ENCODE measurements at regions not wholly inside any gene's neighbourhood (a gene's known extent, or its start where the extent isn't known, plus 50 kb on each side); places are given as distances from the start of the nearest gene placed in this dataset.

DNA sequence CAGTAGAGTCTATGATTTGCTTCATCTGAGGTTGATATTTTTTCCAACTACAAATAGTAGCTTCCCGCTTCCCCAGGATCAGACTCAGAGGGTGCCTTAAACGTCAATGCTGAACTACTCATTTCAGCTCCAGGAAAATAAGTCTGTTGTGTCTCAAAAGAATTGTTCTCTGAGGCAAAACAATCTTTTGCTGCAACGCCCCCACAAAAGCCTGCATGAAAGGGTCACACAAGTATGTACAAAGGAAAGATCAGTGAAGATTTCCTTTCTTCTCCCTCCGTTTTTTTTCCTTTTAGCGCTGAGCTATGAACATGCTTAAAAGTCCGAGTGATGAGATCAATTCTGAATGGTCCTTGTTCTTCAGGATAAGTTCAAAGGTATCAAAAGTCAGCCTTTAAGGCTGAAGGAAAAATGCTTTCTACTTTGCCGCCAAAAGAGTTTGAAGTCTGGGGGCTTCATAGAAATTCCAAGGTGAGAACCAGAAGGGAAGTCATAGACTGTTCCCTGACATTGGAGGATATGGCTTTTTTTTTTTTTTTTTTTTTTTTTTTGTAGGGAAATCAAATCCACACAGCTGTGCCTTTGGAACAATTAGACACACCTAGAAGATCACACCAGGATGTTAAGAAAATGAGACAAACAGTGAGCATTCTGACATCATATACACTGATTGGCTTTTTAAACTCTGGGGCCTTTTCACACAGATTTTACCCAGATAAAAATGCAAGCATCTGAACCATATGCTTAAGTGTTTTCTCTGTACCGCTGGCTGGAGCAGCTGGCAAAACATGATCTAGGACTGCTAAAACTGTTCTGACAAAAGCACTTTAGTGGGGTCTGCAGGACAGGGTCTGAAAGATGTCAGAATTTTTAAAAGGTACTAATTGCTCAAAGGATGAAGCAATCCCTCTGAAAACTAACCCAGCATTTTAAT, 329.3 kb downstream of the ENC1 start:
- DNase-seq = no peak

- DNase-seq = no peak
Measured at GRCh38 chr5:74310386-74310785, 330.1 kb downstream of the ENC1 start.

DNA sequence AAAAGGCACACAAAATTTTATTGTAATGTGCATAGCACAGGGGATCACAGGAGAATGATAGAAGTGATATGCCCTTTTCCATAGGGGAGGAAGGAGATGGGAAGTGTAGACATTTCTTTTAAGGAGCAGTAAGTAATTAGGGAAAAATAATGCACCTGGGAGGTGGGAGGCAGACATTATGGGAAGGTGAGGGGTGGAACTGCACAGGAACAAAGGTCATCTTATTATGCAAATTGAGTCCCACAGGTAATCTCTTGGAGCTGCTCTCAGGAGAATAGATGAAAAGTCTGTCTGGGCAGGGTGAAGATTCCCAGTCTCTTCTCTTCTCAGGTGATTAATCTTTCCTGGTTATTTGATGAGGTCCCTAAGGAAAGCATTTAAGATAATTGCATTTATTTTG, 331.5 kb downstream of the ENC1 start:
- no peak for DNase-seq

DNA sequence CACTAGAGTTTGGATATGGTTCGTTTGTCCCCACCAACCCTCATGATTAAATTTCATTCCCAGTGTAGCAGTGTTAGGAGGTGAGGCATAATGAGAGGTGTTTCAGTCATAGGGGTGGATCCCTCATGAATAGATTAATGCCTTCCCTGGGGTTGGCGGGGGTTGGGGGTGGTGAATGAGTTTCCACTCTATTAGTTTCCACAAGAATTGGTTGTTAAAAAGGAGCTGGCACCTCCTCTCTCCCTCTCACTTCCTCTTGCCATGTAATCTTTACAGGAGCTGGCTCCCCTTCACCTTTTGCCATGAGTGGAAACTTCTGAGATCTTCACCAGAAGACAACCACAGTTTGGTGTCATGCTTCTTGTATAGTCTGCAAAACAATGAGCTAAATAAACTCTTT, 333.7 kb downstream of the ENC1 start:
- no peak for DNase-seq

- DNase-seq = no peak
Measured at GRCh38 chr5:74304536-74304935, 336.0 kb downstream of the ENC1 start.

GRCh38 chr5:74303578-74303977, 336.9 kb downstream of the ENC1 start:
- DNase-seq = no peak

- DNase-seq = no peak
Measured at GRCh38 chr5:74301576-74301975, 339.0 kb downstream of the ENC1 start.

DNA sequence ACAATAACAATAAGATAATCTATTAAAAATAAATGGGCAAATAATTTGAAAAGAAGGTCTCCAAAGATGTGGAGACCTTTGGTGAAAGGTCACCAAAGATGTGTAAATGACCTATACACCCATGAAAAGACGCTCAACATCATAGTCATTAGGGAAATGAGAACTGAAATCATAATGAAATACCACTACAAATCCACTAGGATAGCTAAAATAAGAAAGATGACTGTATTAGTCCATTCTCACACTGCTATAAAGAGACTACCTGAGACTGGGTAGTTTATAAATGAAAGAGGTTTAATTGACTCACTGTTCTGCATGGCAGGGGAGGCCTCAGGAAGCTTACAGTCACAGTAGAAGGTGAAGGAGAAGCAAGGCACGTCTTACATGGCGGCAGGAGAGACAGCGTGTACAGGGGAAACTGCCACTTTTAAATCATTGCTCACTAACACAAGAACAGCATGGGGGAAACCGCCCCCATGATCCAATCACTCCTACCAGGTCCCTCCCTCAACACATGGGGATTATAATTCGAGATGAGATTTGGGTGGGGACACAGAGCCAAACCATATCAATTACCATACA, 339.6 kb downstream of the ENC1 start:
- DNase-seq = no peak

DNA sequence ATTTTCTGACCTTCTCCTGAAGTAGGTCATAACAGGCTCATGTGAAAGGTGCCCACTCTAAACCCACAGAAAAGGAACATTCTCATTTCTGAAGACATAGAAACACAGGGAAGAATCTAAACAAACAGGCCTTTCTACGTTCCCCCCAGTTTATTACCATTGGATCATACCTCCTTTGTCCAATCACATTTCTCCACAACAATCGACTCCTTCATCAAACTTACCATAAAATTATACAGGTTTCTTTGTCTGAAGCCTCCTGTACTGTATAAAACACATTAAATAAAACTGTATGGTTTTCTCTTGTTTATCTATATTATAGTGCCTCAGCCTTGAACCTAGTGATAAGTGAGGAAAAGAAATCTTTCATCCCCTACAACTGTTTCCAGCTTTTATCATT, 340.7 kb downstream of the ENC1 start:
- DNase-seq = no peak

GRCh38 chr5:74296685-74297408, 343.7 kb downstream of the ENC1 start:
- no peak for DNase-seq

GRCh38 chr5:74295676-74296075, 344.9 kb downstream of the ENC1 start:
- DNase-seq = no peak

GRCh38 chr5:74295141-74295540, 345.4 kb downstream of the ENC1 start:
- no peak for DNase-seq

GRCh38 chr5:74294231-74294705, 346.3 kb downstream of the ENC1 start:
- peak in 1 of 2 donors; percentile 13 for DNase-seq

DNA sequence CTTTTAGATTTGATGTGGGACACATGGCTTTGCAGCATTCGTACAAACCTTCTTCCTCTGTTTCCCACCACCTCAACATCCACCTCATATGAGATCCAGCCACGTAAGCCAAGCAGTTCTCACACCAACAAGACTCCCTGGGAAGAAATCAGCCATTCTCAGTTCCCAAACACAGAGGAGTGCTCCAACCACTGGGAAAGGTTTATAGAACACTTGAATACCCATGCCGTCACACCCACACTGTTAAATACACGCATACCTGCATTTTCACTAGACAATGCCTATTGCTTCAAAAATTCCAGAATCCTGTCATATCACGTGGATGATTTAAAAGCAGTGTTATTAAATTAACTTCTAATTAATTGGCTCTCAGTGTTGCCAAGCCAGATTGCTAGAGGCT, 347.3 kb downstream of the ENC1 start:
- DNase-seq = no peak

GRCh38 chr5:74290634-74291241, 349.8 kb downstream of the ENC1 start:
- DNase-seq = no peak

DNA sequence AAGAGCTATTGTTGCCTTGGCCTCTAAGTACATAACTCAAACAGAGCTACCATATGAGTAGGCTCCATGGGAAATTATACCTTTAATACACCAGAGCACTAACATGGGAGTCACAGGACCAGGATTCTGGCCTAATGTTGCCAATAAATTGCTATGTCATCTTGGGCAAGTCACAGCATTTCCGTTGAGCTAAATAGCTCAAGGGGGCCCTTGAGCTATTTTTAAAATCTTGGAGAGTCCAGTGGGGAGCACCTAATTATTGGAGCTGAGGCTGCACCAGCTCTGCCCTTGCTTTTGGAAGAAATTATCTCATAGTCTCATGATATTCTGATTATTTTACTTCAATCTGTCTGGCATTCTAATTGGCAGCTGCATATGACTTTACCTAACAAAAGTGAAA, 350.8 kb downstream of the ENC1 start:
- DNase-seq = no peak

DNA sequence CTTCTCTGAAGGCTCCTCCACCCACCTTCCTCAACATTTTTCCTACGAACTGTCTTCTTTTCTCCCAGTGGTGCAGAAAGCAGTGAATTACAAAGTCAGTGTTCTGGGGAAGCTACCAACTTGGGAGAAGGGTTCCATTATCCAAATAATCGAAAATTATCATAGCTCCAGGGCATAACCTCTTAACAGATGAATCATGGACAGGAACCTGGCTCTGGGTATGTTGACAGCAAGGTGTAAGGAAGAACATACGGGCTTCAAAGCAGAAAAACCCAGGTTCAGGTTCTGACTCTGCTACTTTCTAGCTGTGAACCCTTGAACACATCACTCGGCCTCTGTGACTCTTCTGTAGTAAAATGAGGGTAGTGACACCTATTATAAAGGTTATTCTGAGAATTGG, 351.3 kb downstream of the ENC1 start:
- no peak for DNase-seq

DNA sequence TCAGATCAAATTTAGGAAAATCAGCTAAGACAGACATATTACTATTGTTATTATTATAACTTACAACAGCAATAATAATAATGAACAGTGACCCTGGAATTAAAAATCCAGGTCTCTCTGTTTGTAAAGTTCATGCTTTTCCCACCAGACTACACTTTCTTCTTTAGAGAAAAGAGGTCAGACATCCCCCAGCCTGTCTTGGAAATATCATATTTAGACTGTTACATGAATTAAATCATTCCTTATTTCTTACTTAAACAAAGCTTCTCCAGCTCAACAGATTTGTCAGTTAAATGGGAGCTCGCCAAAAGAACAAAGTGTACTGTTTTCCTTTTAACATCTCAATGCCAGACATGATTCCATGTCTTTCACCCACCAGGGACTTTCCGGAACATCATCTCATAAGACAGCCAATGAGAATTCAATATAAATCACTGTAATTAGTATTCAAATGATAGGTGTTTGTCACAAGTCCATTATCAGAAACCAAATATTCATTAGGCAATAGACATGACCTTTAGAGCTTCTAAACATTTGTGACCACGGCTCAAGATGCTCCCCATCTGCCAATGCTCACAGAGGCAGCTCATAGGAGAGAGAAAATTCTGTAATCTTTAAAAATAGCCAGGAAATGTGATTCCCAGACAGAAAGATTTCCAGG, 351.9 kb downstream of the ENC1 start:
- no peak for DNase-seq

- DNase-seq = no peak
Measured at GRCh38 chr5:74288038-74288437, 352.5 kb downstream of the ENC1 start.

DNA sequence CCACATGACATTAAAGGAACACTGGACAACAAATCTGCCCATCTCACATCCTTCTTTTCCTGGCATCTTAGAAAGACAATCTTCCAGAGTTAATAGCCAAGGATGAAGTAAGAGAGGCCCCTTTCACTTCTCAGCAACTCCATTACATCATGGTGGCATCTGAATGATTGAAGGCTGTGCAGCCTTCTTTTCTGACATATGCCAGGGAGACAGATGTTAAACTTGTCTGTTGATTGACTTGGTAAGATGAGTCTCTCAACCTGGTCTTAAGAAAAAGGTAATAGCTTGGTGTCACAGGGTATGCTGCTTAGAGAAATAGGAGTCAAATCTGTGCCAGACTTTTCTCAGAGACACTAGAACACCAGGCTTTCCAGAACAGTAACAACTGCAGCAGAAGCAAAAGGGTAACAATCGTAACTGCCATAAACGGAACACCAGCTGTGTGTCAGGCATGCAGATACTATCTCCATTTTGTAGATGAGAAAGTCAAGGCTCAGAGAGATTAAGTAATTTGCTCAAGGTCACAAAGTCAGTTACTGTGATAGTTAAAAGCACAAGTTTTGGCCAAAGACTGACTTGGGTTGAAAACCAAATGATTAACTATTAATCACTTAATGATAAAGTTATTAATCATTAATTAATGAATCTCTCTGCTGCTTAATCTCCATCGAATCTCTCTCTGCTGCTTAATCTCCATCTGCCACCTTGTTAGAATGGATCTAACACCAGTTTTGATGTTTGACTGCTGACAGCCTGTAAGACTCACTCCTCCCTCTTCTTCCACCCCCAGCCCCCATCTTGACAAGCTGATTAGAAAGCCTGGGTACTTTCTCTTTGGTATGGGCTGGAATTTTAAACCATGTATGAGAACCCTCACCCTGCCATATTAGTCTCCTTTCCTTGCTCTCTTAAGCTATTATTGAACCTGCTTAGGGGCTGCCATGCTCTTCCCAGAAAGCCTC, 353.5 kb downstream of the ENC1 start:
- DNase-seq = no peak

DNA sequence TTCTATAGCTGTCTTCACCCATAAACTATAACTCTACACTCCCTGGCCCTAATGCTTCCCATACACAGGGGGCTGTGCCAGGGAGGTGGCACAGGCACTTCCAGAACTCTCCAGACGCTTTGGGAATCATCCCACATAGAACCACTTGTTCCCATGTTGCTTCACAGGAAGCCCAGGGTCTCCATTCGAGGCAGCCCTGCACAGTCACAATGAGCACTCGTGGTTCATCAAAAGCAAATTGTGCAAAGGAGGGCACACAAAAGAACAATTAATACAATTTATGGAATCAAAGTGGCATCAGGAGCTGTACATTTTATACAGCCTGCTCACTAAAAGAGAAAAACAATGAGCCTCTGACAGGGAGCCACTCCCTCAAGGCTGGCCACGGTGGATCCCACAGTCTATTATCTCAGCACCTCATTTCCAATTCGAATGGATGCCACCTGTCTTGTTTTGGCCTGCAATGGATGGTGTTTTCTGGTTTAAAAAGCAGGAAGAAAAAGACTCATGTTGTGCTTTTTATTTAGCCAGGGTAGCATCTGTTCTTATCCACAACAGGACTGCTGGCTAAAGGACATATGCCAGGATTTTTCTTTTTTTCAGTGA, 354.8 kb downstream of the ENC1 start:
- no peak for DNase-seq

Measured in CD4-positive, alpha-beta T cell treated with Interleukin-4 for 1 hour (primary cell).